ENCODE measurements at regions not wholly inside any gene's neighbourhood (a gene's known extent, or its start where the extent isn't known, plus 50 kb on each side); places are given as distances from the start of the nearest gene placed in this dataset.

GRCh38 chr4:151604238-151604637 is 156.6 kb downstream of the GATB start:
- DNase-seq: no peak

GRCh38 chr4:151605215-151605614 is 155.6 kb downstream of the GATB start:
- no peak for DNase-seq

- no peak for DNase-seq
These were observed 154.7 kb downstream of the GATB start for GRCh38 chr4:151606061-151606460.

- no peak for DNase-seq
These were observed 150.6 kb downstream of the GATB start for GRCh38 chr4:151610229-151610628.

- no peak for DNase-seq
These were observed 148.8 kb downstream of the GATB start for GRCh38 chr4:151611960-151612359.

- DNase-seq: no peak
These were observed 147.5 kb downstream of the GATB start for GRCh38 chr4:151613290-151613689.

- no peak for DNase-seq
These were observed 146.2 kb downstream of the GATB start for GRCh38 chr4:151614561-151614960.

- no peak for DNase-seq
These were observed 141.9 kb downstream of the GATB start for GRCh38 chr4:151618858-151619257.

GRCh38 chr4:151620066-151620465 is 140.7 kb downstream of the GATB start:
- no peak for DNase-seq

All from nucleus accumbens (tissue), 56 donors.